Astrocyte of the spinal cord (primary cell): ENCODE measurements at regions not wholly inside any gene's neighbourhood (a gene's known extent, or its start where the extent isn't known, plus 50 kb on each side); places are given as distances from the start of the nearest gene placed in this dataset.
"Not testable (repeated sequence)": the region's sequence is repeated elsewhere in the genome, so short reads cannot be mapped to it uniquely, and the experiment has no call there.

Experiments
- DNase-seq: peaks from one replicate; pipeline ENCODE4 v3.0.0; 2011; ENCODE audit warnings: low read depth, low spot score
- H3K4me3 ChIP-seq: 2 replicates; pipeline ENCODE4 v1.5.1; 2011; ENCODE audit warnings: low read depth, mild to moderate bottlenecking, low read length, moderate library complexity
- CTCF ChIP-seq: IDR thresholded peaks from 2 replicates; pipeline ENCODE4 v1.5.1; 2012; ENCODE audit warnings: low read depth, mild to moderate bottlenecking, low read length, inconsistent platforms
- in situ Hi-C: cut with HindIII; loops from 2 replicates; pipeline ENCODE4 v1.10.0; 2017; ENCODE audit warnings: low sequenced_read_pairs

DNA sequence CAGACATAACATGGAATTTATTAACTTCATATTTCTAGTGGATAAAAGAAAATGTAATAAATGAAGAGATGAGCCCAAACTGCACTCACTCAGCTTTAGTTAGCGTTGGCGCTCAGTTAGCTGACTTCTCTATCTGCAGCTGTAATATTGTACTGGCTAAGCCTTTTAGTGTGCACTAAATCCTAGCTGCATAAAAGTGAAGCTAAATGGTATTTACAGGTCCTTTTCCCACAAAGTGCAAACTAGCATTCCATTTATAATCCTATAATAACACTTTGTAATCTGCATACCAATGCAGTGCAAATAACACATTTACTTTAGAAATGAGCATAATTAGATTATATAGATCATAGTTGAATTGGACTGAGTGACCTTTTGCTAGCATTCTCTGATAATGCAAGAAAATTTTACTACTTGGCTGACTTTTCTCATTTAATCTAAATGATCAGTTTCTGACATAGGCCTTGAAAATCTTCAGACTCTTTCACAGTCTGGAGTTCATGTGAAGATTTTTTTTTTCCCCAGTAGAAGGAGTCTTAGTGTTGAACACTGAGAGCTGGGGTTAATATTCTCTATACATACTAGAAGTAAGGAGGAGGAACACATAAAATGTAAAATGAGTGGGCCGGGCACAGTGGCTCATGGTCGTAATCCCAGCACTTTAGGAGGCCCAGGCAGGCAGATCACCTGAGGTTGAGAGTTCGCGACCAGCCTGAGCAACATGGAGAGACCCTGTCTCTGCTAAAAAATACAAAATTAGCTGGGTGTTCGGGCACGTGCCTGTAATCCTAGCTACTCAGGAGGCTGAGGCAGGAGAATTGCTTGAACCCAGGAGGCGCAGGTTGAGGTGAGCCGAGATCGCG, 1426.4 kb downstream of the PCDH9 start:
- TF ChIP-seq CTCF, result no peak
- no peak for DNase-seq
- in situ Hi-C loops, result no loop called here

GRCh38 chr13:65789815-65790214, 1440.3 kb downstream of the PCDH9 start:
- no peak for TF ChIP-seq CTCF
- in situ Hi-C loops, result no loop called here
- H3K4me3 ChIP-seq, result no peak overlapping the region
- DNase-seq, result peak; percentile 26

More for the DNA sequence above, 1426.4 kb downstream of the PCDH9 start:
- no peak overlapping the region for H3K4me3 ChIP-seq

GRCh38 chr13:65787082-65787481, 1443.1 kb downstream of the PCDH9 start:
- no peak for DNase-seq
- H3K4me3 ChIP-seq, result no peak overlapping the region
- TF ChIP-seq CTCF, result no peak
- in situ Hi-C loops, result no loop called here

DNA sequence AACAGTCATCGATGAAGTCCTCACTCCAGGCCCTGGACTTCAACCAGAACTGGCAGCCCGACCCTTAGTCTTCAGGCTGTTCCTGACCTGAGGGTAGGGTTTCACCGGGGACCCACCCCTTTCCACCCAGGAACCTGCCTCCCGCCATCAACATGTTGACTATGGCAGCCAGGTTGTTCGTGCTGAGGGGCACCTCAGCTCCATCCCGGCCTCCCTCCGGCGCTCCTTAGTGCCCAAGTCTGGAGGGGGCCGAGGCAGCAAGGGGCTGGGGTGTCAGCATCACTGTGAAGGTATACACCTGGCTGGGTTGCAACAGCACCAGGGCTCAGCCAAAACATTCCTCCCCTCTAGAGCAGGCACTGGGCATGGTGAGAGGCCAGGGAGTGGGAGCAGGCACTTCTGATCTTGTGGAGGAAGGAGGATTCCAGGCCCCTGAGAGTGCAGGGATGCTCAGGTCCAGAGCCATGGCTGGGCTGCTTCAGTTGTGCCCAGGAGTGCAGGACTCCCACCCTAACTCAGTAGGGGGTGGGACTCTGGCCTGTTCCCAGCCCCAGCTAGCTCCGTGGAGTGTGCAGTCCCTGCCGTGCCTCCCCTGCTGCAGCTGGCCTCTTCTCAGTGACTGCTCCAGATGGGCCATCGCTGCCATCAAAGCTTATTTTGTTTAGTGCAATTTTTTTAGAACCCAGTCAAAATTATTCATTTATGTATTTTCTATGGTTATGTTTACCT, 1445.9 kb downstream of the PCDH9 start:
- DNase-seq, result no peak
- no peak for TF ChIP-seq CTCF
- in situ Hi-C loops, result no loop called here
- H3K4me3 ChIP-seq, result no peak overlapping the region

- no peak for DNase-seq
- in situ Hi-C loops, result no loop called here
- TF ChIP-seq CTCF, result no peak
- H3K4me3 ChIP-seq, result no peak overlapping the region
These were observed 1446.8 kb downstream of the PCDH9 start for GRCh38 chr13:65783383-65783782.

DNA sequence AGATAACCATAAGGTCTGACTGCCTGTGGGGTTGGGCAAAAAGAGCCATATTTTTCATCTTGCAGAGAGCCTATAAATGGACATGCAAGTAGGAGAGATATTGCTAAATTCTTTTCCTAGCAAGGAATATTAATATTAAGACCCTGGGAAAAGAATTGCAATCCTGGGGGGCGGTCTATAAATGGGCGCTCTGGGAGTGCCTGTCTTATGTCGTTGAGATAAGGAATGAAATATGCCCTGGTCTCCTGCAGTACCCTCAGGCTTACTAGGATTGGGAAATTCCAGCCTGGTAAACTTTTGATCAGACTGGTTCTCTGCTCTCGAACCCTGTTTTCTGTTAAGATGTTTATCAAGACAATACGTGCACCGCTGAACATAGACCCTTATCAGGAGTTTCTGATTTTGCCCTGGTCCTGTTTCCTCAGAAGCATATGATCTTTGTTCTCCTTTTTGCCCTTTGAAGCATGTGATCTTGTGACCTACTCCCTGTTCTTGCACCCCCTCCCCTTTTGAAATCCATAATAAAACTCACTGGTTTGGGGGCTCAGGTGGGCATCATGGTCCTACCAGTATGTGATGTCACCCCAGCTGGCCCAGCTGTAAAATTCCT, 1458.3 kb downstream of the PCDH9 start:
- in situ Hi-C loops, H3K4me3 ChIP-seq, DNase-seq: not testable (repeated sequence)
